ENCODE measurements at regions not wholly inside any gene's neighbourhood (a gene's known extent, or its start where the extent isn't known, plus 50 kb on each side); places are given as distances from the start of the nearest gene placed in this dataset.
A peak's percentile ranks its signal among the peaks of the same experiment; 100 is the strongest.
"Not testable (repeated sequence)": the region's sequence is repeated elsewhere in the genome, so short reads cannot be mapped to it uniquely, and the experiment has no call there.

- FAIRE-seq, result no peak
- no peak for TF ChIP-seq POLR2AphosphoS5 (IDR thresholded peaks at IDR 0.05; ENCODE audit: low read depth, low read length)
- no peak for TF ChIP-seq POLR2A (IDR thresholded peaks at IDR 0.05; ENCODE audit: low read depth, low read length)
- no peak for TF ChIP-seq TAF1 (IDR thresholded peaks at IDR 0.05; ENCODE audit: borderline replicate concordance, low read depth, low read length)
- no peak for DNase-seq (ENCODE audit: insufficient read length)
Observed at GRCh38 chr14:106414464-106414863, 888.1 kb downstream of the TMEM121 start.

GRCh38 chr14:106417224-106418049, 891.1 kb downstream of the TMEM121 start:
- no peak for TF ChIP-seq TAF1 (IDR thresholded peaks at IDR 0.05; ENCODE audit: borderline replicate concordance, low read depth, low read length)
- no peak for TF ChIP-seq POLR2AphosphoS5 (IDR thresholded peaks at IDR 0.05; ENCODE audit: low read depth, low read length)
- TF ChIP-seq POLR2A (IDR thresholded peaks at IDR 0.05; ENCODE audit: low read depth, low read length), result no peak
- peak; percentile 39 for DNase-seq (ENCODE audit: insufficient read length)
- FAIRE-seq, result peak; percentile 94

- DNase-seq (ENCODE audit: insufficient read length), result no peak
- FAIRE-seq, result no peak
- TF ChIP-seq POLR2AphosphoS5 (IDR thresholded peaks at IDR 0.05; ENCODE audit: low read depth, low read length), result no peak
- no peak for TF ChIP-seq POLR2A (IDR thresholded peaks at IDR 0.05; ENCODE audit: low read depth, low read length)
- no peak for TF ChIP-seq TAF1 (IDR thresholded peaks at IDR 0.05; ENCODE audit: borderline replicate concordance, low read depth, low read length)
Observed at GRCh38 chr14:106419376-106419965, 893.1 kb downstream of the TMEM121 start.

DNA sequence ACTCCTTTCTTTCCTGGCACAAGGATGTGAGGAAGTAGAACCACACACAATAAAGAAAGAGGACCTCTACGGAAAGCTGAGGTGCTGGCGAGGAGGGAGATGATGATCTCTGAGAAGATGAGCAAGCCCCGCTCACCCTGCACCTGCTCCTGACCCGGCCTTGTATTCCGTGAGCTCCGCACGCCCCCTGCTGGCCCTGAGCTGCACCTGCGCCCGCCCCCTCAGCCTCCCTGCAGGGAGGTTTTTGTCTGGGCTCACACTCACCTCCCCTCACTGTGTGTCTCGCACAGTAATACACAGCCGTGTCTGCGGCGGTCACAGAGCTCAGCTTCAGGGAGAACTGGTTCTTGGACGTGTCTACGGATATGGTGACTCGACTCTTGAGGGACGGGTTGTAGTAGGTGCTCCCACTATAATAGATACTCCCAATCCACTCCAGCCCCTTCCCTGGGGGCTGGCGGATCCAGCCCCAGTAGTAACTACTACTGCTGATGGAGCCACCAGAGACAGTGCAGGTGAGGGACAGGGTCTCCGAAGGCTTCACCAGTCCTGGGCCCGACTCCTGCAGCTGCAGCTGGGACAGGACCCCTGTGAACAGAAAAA, 895.1 kb downstream of the TMEM121 start:
- DNase-seq (ENCODE audit: insufficient read length), result peak; percentile 28
- peak; percentile 99 for FAIRE-seq

GRCh38 chr14:106422066-106422465, 895.7 kb downstream of the TMEM121 start:
- no peak for FAIRE-seq
- TF ChIP-seq POLR2AphosphoS5 (IDR thresholded peaks at IDR 0.05; ENCODE audit: low read depth, low read length), result no peak
- no peak for TF ChIP-seq POLR2A (IDR thresholded peaks at IDR 0.05; ENCODE audit: low read depth, low read length)
- TF ChIP-seq TAF1 (IDR thresholded peaks at IDR 0.05; ENCODE audit: borderline replicate concordance, low read depth, low read length), result no peak
- no peak for DNase-seq (ENCODE audit: insufficient read length)

- FAIRE-seq; DNase-seq (ENCODE audit: insufficient read length): not testable (repeated sequence)
Observed at GRCh38 chr14:106425150-106425549, 898.8 kb downstream of the TMEM121 start.

GRCh38 chr14:106436310-106436905, 910.0 kb downstream of the TMEM121 start:
- FAIRE-seq (no peak), DNase-seq (ENCODE audit: insufficient read length) (no peak)
- TF ChIP-seq TAF1 (IDR thresholded peaks at IDR 0.05; ENCODE audit: borderline replicate concordance, low read depth, low read length), result no peak
- no peak for TF ChIP-seq POLR2A (IDR thresholded peaks at IDR 0.05; ENCODE audit: low read depth, low read length)
- no peak for TF ChIP-seq POLR2AphosphoS5 (IDR thresholded peaks at IDR 0.05; ENCODE audit: low read depth, low read length)

DNA sequence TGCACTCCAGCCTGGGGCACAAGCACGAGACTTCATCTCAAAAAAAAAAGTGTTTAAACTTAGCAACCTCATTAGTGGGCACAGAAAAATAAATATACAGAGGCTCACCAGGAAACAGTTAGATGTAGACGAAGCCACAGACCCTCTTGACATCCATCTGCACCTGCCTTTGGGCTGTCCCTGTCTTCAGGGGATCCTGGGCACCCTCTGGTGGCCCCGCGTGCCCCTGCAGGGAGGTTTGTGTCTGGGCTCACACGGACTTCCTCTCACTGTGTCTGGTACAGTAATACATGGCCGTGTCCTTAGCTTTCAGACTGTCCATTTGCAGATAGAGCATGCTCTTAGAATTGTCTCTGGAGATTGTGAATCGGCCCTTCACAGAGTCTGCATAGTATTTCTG, 916.5 kb downstream of the TMEM121 start:
- no peak for DNase-seq (ENCODE audit: insufficient read length)
- peak; percentile 81 for FAIRE-seq
- TF ChIP-seq POLR2AphosphoS5 (IDR thresholded peaks at IDR 0.05; ENCODE audit: low read depth, low read length), result no peak
- no peak for TF ChIP-seq POLR2A (IDR thresholded peaks at IDR 0.05; ENCODE audit: low read depth, low read length)
- no peak for TF ChIP-seq TAF1 (IDR thresholded peaks at IDR 0.05; ENCODE audit: borderline replicate concordance, low read depth, low read length)

DNA sequence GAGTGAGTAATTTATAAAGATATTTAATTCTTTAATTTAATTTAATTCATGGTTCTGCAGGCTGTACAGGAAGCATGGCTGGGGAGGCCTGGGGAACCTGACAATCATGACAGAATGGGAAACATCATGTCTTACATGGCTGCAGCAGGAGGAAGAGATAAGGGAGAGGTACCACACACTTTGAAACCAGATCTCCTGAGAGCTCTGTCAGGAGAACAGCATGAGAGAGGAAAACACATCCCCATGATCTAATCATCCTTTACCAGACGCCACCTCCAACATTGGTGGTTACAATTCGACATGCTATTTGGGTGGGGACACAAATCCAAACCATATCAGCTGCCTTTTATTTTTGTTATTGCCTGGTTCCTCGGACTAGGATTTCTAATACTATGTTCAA, 928.6 kb downstream of the TMEM121 start:
- FAIRE-seq, result peak; percentile 24
- DNase-seq (ENCODE audit: insufficient read length), result no peak
- TF ChIP-seq POLR2AphosphoS5 (IDR thresholded peaks at IDR 0.05; ENCODE audit: low read depth, low read length) (no peak), TAF1 (IDR thresholded peaks at IDR 0.05; ENCODE audit: borderline replicate concordance, low read depth, low read length) (no peak), POLR2A (IDR thresholded peaks at IDR 0.05; ENCODE audit: low read depth, low read length) (no peak)

DNA sequence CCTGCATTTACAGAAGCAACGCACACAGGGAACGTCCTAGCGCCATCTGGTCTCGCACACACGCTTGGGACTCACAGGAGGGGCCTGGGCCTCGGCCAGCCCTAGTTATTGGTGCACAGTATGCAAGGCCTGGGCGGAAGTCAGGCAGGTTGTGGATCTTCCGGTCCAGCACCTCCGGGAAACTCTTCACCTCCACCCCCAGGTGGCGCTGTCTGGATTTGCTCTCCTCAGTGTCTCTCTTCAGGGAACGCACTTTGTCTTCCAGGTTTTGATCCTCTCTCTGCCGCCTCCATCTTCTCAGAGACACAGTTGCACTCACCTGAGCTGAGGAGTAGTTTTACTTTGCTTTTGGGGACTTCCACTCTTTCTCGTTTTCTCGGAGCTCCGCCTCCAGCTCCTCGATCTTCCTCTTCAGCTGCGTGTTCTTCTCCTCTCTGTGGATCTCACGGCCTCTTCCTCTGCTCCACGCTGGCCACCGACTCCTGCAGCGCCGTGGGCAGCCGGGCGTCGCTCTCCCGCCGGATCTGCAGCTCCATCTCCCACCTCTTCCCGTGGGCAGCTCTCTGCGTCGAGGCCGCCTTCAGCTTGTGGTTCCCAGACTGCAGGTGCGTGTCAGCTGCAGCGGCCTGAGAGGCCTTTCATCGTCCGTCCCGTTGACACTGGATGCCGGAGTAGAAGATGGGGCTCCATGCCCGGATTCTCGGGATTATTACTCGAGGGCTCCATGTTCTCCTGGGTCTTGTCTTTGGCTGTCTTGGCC, 933.8 kb downstream of the TMEM121 start:
- TF ChIP-seq POLR2AphosphoS5 (IDR thresholded peaks at IDR 0.05; ENCODE audit: low read depth, low read length) (no peak), POLR2A (IDR thresholded peaks at IDR 0.05; ENCODE audit: low read depth, low read length) (no peak), TAF1 (IDR thresholded peaks at IDR 0.05; ENCODE audit: borderline replicate concordance, low read depth, low read length) (no peak)
- FAIRE-seq (no peak), DNase-seq (ENCODE audit: insufficient read length) (peak; percentile 47)

DNA sequence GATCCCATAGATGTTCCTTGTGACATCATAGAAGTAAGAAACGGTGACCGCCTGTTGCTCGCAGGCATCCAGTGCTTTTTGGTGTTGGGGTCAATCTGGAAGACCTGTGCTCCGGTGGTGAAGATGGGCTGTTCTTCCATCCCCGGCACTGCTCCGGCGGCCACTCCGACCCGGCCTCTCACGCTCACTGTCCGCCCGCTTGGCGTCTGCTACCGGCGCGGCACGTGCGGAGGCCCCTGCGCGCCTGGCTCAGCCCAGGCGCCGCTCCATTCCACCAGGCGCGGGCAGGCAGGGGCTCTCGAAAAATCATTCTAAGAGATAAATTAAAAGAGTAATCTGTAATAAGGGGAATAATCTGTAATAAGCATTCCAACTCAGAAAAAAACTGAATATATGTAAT, 934.5 kb downstream of the TMEM121 start:
- TF ChIP-seq TAF1 (IDR thresholded peaks at IDR 0.05; ENCODE audit: borderline replicate concordance, low read depth, low read length) (no peak), POLR2AphosphoS5 (IDR thresholded peaks at IDR 0.05; ENCODE audit: low read depth, low read length) (no peak), POLR2A (IDR thresholded peaks at IDR 0.05; ENCODE audit: low read depth, low read length) (no peak)
- DNase-seq (ENCODE audit: insufficient read length) (no peak), FAIRE-seq (no peak)

DNA sequence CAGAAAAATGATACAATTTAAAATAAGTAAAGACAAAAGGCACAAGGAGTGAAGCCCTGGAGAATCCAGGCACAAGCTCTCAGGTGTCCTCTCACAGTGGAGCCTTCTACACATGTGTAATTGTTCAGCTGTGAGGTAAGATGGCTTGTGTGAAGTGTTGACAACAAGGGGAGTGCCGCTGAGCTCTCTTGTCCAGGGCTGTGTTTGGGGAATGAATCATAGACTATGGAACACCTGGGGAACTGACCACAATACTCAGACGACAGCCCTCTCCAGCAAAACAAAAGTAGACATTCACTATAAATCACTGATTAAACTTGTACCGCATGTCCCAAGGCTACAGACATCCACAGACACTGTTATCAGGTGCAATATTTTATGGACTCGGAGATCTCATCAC, 940.1 kb downstream of the TMEM121 start:
- not testable (repeated sequence) for DNase-seq (ENCODE audit: insufficient read length); FAIRE-seq

GRCh38 chr14:106468869-106469268, 942.5 kb downstream of the TMEM121 start:
- FAIRE-seq; DNase-seq (ENCODE audit: insufficient read length): not testable (repeated sequence)

GRCh38 chr14:106470028-106470427, 943.6 kb downstream of the TMEM121 start:
- DNase-seq (ENCODE audit: insufficient read length); FAIRE-seq: not testable (repeated sequence)

DNA sequence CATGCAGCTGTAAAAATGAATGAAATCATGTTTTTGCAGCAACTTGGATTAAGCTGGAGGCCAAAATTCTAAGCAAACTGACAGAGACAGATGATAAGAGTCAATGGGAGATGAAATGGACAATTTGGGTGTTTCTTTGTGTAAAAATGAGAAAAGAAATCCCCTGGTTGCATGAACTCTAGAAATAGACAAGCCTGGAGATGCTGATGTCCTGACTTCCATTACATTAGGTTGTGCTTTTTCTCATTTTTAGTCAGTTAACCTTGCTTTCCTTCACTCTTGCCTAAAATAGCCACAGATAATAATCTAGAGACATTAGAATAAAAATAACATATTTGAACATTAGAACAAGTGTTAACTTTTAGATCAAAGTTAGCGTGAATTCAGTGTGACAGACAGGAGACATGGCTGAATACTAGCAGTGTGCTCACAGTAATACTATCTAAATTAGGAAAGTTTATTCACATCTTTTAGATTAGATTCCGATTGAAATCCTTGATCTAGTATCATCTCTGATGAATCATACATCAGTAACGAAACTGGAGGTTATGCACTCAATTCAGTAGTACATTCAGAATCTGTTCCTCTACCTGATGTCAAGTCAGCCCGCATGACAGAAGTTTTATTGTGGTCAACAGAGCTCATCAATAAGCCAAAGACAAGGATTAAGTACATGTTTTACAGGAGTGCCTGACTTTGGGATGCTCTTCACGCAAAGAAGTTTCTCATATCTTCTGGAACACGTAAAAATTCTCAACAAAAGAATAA, 948.1 kb downstream of the TMEM121 start:
- not testable (repeated sequence) for DNase-seq (ENCODE audit: insufficient read length)
- FAIRE-seq, result peak; percentile 73

DNA sequence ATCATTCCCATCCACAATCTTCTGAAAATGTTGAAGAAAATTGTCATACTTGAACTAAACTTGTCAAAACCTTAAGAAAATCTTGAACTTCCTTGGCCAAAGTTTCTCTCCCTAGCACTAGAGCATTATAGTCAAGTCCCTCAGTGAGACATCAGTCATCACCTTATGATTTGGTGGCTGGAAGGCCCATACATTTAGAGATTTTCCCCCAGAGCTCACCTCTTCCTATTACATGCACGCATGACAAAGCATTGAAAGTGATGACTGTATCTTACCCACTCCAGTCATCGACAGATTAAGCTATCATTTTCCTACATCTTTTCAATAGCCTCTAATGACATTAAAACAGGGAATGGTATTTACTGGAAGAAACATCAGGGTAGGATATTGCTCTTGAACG, 948.8 kb downstream of the TMEM121 start:
- DNase-seq (ENCODE audit: insufficient read length), result not testable (repeated sequence)
- FAIRE-seq, result peak; percentile 77
